ENCODE measurements at regions not wholly inside any gene's neighbourhood (a gene's known extent, or its start where the extent isn't known, plus 50 kb on each side); places are given as distances from the start of the nearest gene placed in this dataset.

DNA sequence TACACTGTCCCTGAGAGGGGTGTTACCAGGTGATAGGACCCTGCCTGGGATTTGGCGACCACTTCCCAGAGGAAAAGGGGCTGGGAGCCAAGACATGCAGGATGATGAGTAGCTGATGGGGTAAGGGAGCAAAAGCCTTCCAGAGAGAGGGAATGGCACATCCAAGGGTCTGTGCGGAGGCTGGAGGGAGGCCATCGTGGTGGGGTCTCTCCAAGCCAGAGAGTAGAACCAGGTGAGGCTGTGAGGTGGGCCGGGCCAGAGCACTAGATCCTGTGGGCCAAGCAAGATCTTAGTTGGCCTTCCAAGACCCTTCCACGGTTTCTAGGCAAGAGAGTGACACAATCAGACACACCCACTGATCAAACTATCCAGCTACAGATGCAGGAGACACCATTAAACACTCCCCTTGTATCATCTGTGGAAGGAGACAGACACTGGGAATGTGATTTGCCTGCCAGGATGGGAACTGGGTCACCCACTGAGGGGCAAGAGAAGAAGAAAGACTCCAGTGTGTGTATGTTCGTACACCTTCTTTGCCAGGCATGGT, 128.9 kb downstream of the BANF2 start (continued):
- TF ChIP-seq TOX (CRISPR knock-in tag; IDR thresholded peaks at IDR 0.05; ENCODE audit: borderline replicate concordance) (no peak), BACH2 (CRISPR knock-in tag; IDR thresholded peaks at IDR 0.05; ENCODE audit: borderline replicate concordance) (no peak)

DNA sequence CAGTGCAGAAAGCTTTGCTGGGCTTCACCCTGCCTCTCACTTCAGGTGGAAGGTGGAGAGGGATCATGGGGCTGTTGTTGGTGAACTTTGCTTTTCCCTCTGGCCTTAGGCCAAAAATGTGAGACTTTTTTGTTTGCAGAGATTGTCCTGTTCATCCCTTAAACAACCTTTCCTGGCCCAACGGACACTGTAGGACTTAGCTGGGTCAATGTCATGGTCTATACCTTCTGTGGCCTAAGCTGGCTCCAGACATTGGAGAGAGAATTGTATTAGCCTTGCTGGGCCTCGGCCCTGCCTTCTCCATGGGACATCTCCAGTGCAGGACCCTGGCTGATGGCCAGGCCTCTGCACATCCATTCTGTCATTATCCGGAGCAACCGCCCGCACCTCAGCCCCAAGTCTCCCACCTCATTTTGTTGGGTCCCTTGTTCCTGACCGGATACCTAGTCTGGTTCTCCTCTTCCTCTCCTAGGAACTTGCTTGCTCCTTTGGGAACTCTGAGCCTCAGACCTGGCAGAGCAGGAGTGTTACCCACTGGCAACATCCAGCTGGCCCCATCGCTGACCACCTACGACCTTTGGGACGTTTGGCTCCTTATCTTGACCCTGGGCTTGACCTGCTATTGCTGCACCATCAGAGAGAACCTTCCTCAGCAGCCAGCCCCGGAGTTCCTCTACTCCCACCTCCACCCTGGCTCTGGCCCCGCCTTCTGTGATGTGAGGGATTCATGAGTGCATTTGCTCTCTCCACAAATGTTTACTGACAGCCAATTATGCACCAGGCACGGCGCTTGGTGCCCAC, 128.2 kb downstream of the BANF2 start:
- TF ChIP-seq ISL1 (CRISPR knock-in tag; IDR thresholded peaks at IDR 0.05): no peak
- no peak for TF ChIP-seq TCF4 (CRISPR knock-in tag; IDR thresholded peaks at IDR 0.05; ENCODE audit: borderline replicate concordance)
- no peak for TF ChIP-seq GLIS3 (CRISPR knock-in tag; IDR thresholded peaks at IDR 0.05)
- no peak for ATAC-seq

DNA sequence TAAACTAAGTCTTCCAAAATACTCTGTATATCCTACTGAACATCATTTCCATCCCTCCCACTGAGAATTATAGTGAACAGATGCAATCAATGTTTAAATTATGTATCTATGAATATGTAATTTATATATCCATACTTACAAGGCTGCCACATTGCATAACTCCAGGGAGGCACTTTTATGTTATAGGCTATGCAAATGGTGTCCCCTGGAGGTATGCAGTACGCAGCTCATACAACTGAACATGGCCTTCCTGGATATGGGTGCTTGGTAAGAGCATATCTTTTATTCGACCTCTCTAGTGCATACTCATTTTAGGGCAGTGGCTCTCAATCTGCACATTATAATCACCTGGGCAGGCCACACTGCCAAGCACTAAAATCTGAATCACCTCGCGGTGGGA, 127.3 kb downstream of the BANF2 start:
- no peak for TF ChIP-seq PPARA (CRISPR knock-in tag; IDR thresholded peaks at IDR 0.05; ENCODE audit: borderline replicate concordance)
- TF ChIP-seq ZNF70 (CRISPR knock-in tag; IDR thresholded peaks at IDR 0.05): no peak
- ATAC-seq: no peak

- TF ChIP-seq TSHZ2 (CRISPR knock-in tag; IDR thresholded peaks at IDR 0.05) (no peak), ZFP3 (CRISPR knock-in tag; IDR thresholded peaks at IDR 0.05) (no peak), ZNF565 (CRISPR knock-in tag; conservative IDR thresholded peaks at IDR 0.05; ENCODE audit: low read depth) (no peak), TOX (CRISPR knock-in tag; IDR thresholded peaks at IDR 0.05; ENCODE audit: borderline replicate concordance) (no peak), BACH2 (CRISPR knock-in tag; IDR thresholded peaks at IDR 0.05; ENCODE audit: borderline replicate concordance) (no peak), PATZ1 (CRISPR knock-in tag; IDR thresholded peaks at IDR 0.05; ENCODE audit: borderline replicate concordance) (no peak), OSR1 (CRISPR knock-in tag; IDR thresholded peaks at IDR 0.05) (no peak), CSDC2 (CRISPR knock-in tag; IDR thresholded peaks at IDR 0.05) (no peak), PPARA (CRISPR knock-in tag; IDR thresholded peaks at IDR 0.05; ENCODE audit: borderline replicate concordance) (no peak), ZFP30 (CRISPR knock-in tag; IDR thresholded peaks at IDR 0.05) (no peak), TCF4 (CRISPR knock-in tag; IDR thresholded peaks at IDR 0.05; ENCODE audit: borderline replicate concordance) (no peak), ZNF8 (CRISPR knock-in tag; IDR thresholded peaks at IDR 0.05) (no peak), RARB (CRISPR knock-in tag; IDR thresholded peaks at IDR 0.05) (no peak), ZC3H10 (CRISPR knock-in tag; IDR thresholded peaks at IDR 0.05) (no peak), ISL1 (CRISPR knock-in tag; IDR thresholded peaks at IDR 0.05) (no peak), GLIS3 (CRISPR knock-in tag; IDR thresholded peaks at IDR 0.05) (no peak), ARNTL (CRISPR knock-in tag; IDR thresholded peaks at IDR 0.05; ENCODE audit: borderline replicate concordance, low read depth) (no peak)
- TF ChIP-seq, protein P1, sequence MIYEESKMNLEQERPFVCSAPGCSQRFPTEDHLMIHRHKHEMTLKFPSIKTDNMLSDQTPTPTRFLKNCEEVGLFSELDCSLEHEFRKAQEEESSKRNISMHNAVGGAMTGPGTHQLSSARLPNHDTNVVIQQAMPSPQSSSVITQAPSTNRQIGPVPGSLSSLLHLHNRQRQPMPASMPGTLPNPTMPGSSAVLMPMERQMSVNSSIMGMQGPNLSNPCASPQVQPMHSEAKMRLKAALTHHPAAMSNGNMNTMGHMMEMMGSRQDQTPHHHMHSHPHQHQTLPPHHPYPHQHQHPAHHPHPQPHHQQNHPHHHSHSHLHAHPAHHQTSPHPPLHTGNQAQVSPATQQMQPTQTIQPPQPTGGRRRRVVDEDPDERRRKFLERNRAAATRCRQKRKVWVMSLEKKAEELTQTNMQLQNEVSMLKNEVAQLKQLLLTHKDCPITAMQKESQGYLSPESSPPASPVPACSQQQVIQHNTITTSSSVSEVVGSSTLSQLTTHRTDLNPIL (CRISPR knock-in tag; IDR thresholded peaks at IDR 0.05; ENCODE audit: low read depth): no peak
- ATAC-seq: no peak
These were observed 126.4 kb downstream of the BANF2 start for GRCh38 chr20:17825960-17826843.

Data from SK-N-SH treated with all-trans-retinoic acid at 6 μM for 48 hours (cell line).